T-helper 2 cell treated with Interferon-gamma antibody and Interleukin-4, amounts not matched to agents 100 ng/mL and 5 ng/mL, for 36 hours (primary cell): ENCODE measurements at regions not wholly inside any gene's neighbourhood (a gene's known extent, or its start where the extent isn't known, plus 50 kb on each side); places are given as distances from the start of the nearest gene placed in this dataset.
"Not testable (repeated sequence)": the region's sequence is repeated elsewhere in the genome, so short reads cannot be mapped to it uniquely, and the experiment has no call there.

ENCODE experiments used
- intact Hi-C: fragments of 100-400 bp; cut with micrococcal nuclease; formaldehyde crosslinking; loops from one replicate; pipeline ENCODE4 v1.15.1; 2023

- intact Hi-C loops: no loop called here
These were observed 96.1 kb downstream of the DRD1 start for GRCh38 chr5:175347931-175348330.

GRCh38 chr5:175347027-175347426, 97.0 kb downstream of the DRD1 start:
- intact Hi-C loops: no loop called here

GRCh38 chr5:175344331-175345195, 99.4 kb downstream of the DRD1 start:
- intact Hi-C loops: no loop called here

- intact Hi-C loops: no loop called here
These were observed 100.7 kb downstream of the DRD1 start for GRCh38 chr5:175343308-175343707.

GRCh38 chr5:175340180-175340579, 103.8 kb downstream of the DRD1 start:
- intact Hi-C loops: no loop called here

- intact Hi-C loops: no loop called here
These were observed 106.3 kb downstream of the DRD1 start for GRCh38 chr5:175337680-175338079.

- intact Hi-C loops: no loop called here
These were observed 107.2 kb downstream of the DRD1 start for GRCh38 chr5:175336781-175337180.

GRCh38 chr5:175335691-175336090, 108.3 kb downstream of the DRD1 start:
- intact Hi-C loops: no loop called here

GRCh38 chr5:175331173-175332036, 112.6 kb downstream of the DRD1 start:
- intact Hi-C loops: not testable (repeated sequence)

- intact Hi-C loops: no loop called here
These were observed 114.0 kb downstream of the DRD1 start for GRCh38 chr5:175329976-175330375.

- intact Hi-C loops: no loop called here
These were observed 115.3 kb downstream of the DRD1 start for GRCh38 chr5:175328687-175329086.

- intact Hi-C loops: no loop called here
These were observed 115.8 kb downstream of the DRD1 start for GRCh38 chr5:175328176-175328575.

GRCh38 chr5:175325681-175326080, 118.3 kb downstream of the DRD1 start:
- intact Hi-C loops: no loop called here

GRCh38 chr5:175321927-175322532, 122.0 kb downstream of the DRD1 start:
- intact Hi-C loops: no loop called here

- intact Hi-C loops: no loop called here
These were observed 124.8 kb downstream of the DRD1 start for GRCh38 chr5:175319199-175319598.

GRCh38 chr5:175317872-175318271, 126.1 kb downstream of the DRD1 start:
- intact Hi-C loops: no loop called here

- intact Hi-C loops: no loop called here
These were observed 134.7 kb downstream of the DRD1 start for GRCh38 chr5:175309218-175309810.

- intact Hi-C loops: no loop called here
These were observed 135.3 kb downstream of the DRD1 start for GRCh38 chr5:175308701-175309100.

GRCh38 chr5:175306381-175306780, 137.6 kb downstream of the DRD1 start:
- intact Hi-C loops: no loop called here

GRCh38 chr5:175305251-175305650, 138.7 kb downstream of the DRD1 start:
- intact Hi-C loops: no loop called here

- intact Hi-C loops: no loop called here
These were observed 153.6 kb downstream of the DRD1 start for GRCh38 chr5:175290379-175290778.
